Activated CD4-positive, alpha-beta memory T cell treated with anti-CD3 and anti-CD28 coated beads for 36 hours (primary cell): ENCODE measurements at regions not wholly inside any gene's neighbourhood (a gene's known extent, or its start where the extent isn't known, plus 50 kb on each side); places are given as distances from the start of the nearest gene placed in this dataset.
"Not testable (repeated sequence)": the region's sequence is repeated elsewhere in the genome, so short reads cannot be mapped to it uniquely, and the experiment has no call there.

Experiments used
- CTCF ChIA-PET: fragments of 350-600 bp; sonication (Branson Sonifier 250); formaldehyde crosslinking; loops from one replicate; lab custom pipeline; 2021; ENCODE audit warnings: antibody characterized with exemption, inconsistent platforms; lab: Charles Lee
- POLR2A ChIA-PET: fragments of 350-600 bp; sonication (Branson Sonifier 250); formaldehyde crosslinking; loops from one replicate; lab custom pipeline; 2021; ENCODE audit warnings: antibody characterized with exemption; lab: Charles Lee
- DNase-seq: peaks from one replicate; pipeline ENCODE4 v3.0.0-alpha.2; 2020
- H3K27ac Mint-ChIP-seq: one replicate; pipeline ENCODE4 v1.8.0; 2021; ENCODE audit warnings: mixed read lengths
- H3K27me3 Mint-ChIP-seq: one replicate; pipeline ENCODE4 v1.8.0; 2021; ENCODE audit warnings: mixed read lengths
- H3K36me3 Mint-ChIP-seq: one replicate; pipeline ENCODE4 v1.8.0; 2021; ENCODE audit warnings: mixed read lengths
- H3K4me1 Mint-ChIP-seq: one replicate; pipeline ENCODE4 v1.8.0; 2021; ENCODE audit warnings: low read depth, mixed read lengths
- H3K4me3 Mint-ChIP-seq: one replicate; pipeline ENCODE4 v1.8.0; 2021; ENCODE audit warnings: mild to moderate bottlenecking, mixed read lengths
- H3K9me3 Mint-ChIP-seq: one replicate; pipeline ENCODE4 v1.8.0; 2021; ENCODE audit warnings: mixed read lengths
- intact Hi-C: fragments of 100-400 bp; cut with micrococcal nuclease; formaldehyde crosslinking; loops from one replicate; pipeline ENCODE4 v1.15.1; 2023

DNA sequence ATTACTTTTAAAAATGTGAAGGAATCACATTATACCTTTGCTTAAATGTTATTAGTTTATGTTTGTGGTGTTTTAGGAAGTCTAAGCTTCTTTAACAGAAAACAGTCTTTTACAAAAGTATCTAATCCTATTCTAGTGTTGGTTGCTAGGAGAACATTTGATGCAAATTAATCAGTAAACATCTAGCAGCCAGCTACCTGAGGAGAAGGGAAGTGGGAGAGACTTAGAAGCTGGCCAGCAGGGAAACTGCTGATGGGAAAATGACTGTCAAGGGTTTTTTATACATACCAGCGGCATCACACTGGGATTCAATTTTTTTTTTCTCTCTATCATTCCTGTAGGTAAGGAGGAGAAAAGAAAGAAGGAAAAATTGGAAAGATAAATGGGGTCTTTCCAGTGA, 686.0 kb upstream of the MMS22L start:
- Mint-ChIP-seq H3K4me3 (no peak overlapping the region), H3K27ac (no peak overlapping the region), H3K4me1 (no peaks in the 10 kb centered on the region), H3K9me3 (no peaks in the 10 kb centered on the region), H3K36me3 (no peaks in the 10 kb centered on the region), H3K27me3 (no peaks in the 10 kb centered on the region)
- ChIA-PET POLR2A (no interaction called here), CTCF (no interaction called here)
- DNase-seq: no peak
- intact Hi-C loops: no loop called here

- no peak for DNase-seq
- Mint-ChIP-seq H3K27ac (no peak overlapping the region), H3K4me1 (no peaks in the 10 kb centered on the region), H3K4me3 (no peak overlapping the region), H3K36me3 (no peaks in the 10 kb centered on the region), H3K27me3 (no peaks in the 10 kb centered on the region), H3K9me3 (no peaks in the 10 kb centered on the region)
- intact Hi-C loops: no loop called here
- ChIA-PET POLR2A (no interaction called here), CTCF (no interaction called here)
Measured at GRCh38 chr6:97977084-97977483, 694.1 kb upstream of the MMS22L start.

- ChIA-PET CTCF (no interaction called here), POLR2A (no interaction called here)
- DNase-seq: no peak
- no peaks in the 10 kb centered on the region for H3K36me3 Mint-ChIP-seq
- no peaks in the 10 kb centered on the region for H3K4me1 Mint-ChIP-seq
- H3K27ac Mint-ChIP-seq: no peak overlapping the region
- intact Hi-C loops: no loop called here
- no peaks in the 10 kb centered on the region for H3K9me3 Mint-ChIP-seq
- H3K27me3 Mint-ChIP-seq: no peaks in the 10 kb centered on the region
- H3K4me3 Mint-ChIP-seq: no peak overlapping the region
Measured at GRCh38 chr6:97978855-97979271, 695.8 kb upstream of the MMS22L start.

GRCh38 chr6:97979285-97979684, 696.3 kb upstream of the MMS22L start:
- POLR2A ChIA-PET, H3K36me3 Mint-ChIP-seq, intact Hi-C loops, H3K4me1 Mint-ChIP-seq, H3K9me3 Mint-ChIP-seq, H3K27me3 Mint-ChIP-seq, CTCF ChIA-PET, H3K4me3 Mint-ChIP-seq, DNase-seq, H3K27ac Mint-ChIP-seq: not testable (repeated sequence)

DNA sequence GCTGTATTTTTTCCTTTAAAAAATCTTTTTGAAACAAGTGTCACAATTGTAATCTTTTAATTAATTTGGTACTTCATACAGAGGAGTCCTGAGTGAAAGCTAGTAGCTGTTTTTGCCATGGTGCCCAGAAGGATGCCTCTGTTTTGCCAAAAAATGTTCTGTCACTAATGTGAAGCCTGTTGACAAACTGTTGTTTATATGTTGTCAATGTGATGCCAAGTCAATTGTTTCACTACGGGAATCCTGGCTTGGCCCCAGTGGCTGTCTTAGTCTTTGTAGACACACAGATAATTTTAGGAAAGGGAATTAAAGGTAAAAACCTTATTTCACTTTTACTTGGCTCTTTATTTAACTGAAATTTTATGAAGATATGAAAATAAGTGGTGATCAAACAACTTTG, 706.4 kb upstream of the MMS22L start:
- Mint-ChIP-seq H3K36me3 (no peaks in the 10 kb centered on the region), H3K4me1 (no peaks in the 10 kb centered on the region), H3K4me3 (no peak overlapping the region), H3K27me3 (no peaks in the 10 kb centered on the region), H3K9me3 (peaks cover 3% of the 10 kb centered on the region), H3K27ac (no peak overlapping the region)
- ChIA-PET POLR2A (no interaction called here), CTCF (no interaction called here)
- intact Hi-C loops: no loop called here
- no peak for DNase-seq

DNA sequence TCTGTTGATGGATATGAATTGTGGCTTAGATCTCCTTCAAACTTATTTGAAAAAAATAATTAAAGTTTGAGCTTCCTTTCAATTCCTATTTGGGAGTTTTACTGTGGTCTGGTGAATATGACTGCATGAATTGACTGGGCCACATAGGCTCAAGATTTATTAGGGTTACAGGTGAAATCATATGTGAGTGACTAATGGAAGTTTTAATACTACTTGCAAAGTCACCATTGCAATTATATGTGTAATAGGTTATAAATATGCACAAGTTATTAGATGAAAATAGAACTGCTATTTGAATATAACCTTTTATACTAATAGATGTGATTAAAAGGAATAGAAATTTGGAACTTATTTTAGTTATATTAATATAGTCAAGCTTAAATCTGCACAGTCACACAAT, 712.1 kb upstream of the MMS22L start:
- Mint-ChIP-seq H3K27me3 (no peaks in the 10 kb centered on the region), H3K9me3 (no peaks in the 10 kb centered on the region), H3K4me1 (no peaks in the 10 kb centered on the region), H3K36me3 (no peaks in the 10 kb centered on the region), H3K27ac (no peak overlapping the region), H3K4me3 (no peak overlapping the region)
- CTCF ChIA-PET: no interaction called here
- no peak for DNase-seq
- POLR2A ChIA-PET: no interaction called here
- intact Hi-C loops: no loop called here

DNA sequence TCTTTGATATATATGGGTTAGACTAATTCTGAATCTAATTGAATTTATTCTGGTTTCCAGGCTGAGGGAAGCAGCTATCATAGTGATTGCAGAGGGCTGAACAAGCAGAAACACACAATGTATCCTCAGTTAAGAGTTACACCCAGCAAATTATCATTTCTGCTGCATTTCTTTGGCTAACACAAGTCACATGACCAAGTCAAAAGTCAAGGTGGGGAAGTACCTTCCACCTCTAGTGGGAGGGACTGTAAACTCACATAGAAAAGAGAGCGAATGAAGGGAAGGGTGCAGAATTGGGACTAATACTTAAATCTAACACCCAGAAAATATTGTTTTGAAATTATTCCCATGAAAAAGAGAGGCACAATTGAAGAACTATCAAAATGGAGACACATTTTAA, 719.7 kb upstream of the MMS22L start:
- Mint-ChIP-seq H3K4me1 (no peaks in the 10 kb centered on the region), H3K27me3 (no peaks in the 10 kb centered on the region), H3K36me3 (no peaks in the 10 kb centered on the region), H3K9me3 (no peaks in the 10 kb centered on the region), H3K4me3 (no peak overlapping the region), H3K27ac (no peak overlapping the region)
- ChIA-PET POLR2A (no interaction called here), CTCF (no interaction called here)
- intact Hi-C loops: no loop called here
- no peak for DNase-seq

GRCh38 chr6:98014442-98015201, 731.6 kb upstream of the MMS22L start:
- H3K4me1 Mint-ChIP-seq: no peaks in the 10 kb centered on the region
- no peaks in the 10 kb centered on the region for H3K9me3 Mint-ChIP-seq
- no peaks in the 10 kb centered on the region for H3K27me3 Mint-ChIP-seq
- no peak overlapping the region for H3K4me3 Mint-ChIP-seq
- DNase-seq: no peak
- no peaks in the 10 kb centered on the region for H3K36me3 Mint-ChIP-seq
- ChIA-PET POLR2A (no interaction called here), CTCF (no interaction called here)
- intact Hi-C loops: no loop called here
- H3K27ac Mint-ChIP-seq: no peak overlapping the region

DNA sequence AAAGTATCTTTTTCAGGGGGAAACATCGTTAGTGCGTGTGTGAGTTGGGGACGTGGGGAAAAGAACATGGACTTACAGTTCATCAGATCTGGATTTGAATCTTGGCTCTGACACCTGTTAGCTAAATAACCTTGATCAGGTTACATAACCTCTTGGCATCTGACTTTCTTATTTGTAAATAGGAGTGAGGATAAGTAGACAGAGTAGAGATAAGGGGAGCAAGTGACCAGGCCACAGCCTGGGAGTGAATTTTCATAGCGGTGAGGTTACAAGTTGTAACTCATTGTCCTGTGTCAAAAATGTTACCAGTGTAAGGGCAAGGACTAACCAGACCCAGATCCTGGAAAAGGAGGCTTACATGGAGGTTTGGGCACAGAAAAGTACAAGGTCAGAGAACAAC, 733.5 kb upstream of the MMS22L start:
- H3K27me3 Mint-ChIP-seq: no peaks in the 10 kb centered on the region
- no peak for DNase-seq
- no peaks in the 10 kb centered on the region for H3K36me3 Mint-ChIP-seq
- no peak overlapping the region for H3K27ac Mint-ChIP-seq
- H3K4me3 Mint-ChIP-seq: no peak overlapping the region
- ChIA-PET POLR2A (no interaction called here), CTCF (no interaction called here)
- H3K4me1 Mint-ChIP-seq: no peaks in the 10 kb centered on the region
- H3K9me3 Mint-ChIP-seq: no peaks in the 10 kb centered on the region
- intact Hi-C loops: no loop called here

- ChIA-PET CTCF (no interaction called here), POLR2A (no interaction called here)
- Mint-ChIP-seq H3K27ac (no peak overlapping the region), H3K36me3 (no peaks in the 10 kb centered on the region), H3K9me3 (no peaks in the 10 kb centered on the region), H3K4me1 (no peaks in the 10 kb centered on the region), H3K4me3 (no peak overlapping the region), H3K27me3 (no peaks in the 10 kb centered on the region)
- intact Hi-C loops: no loop called here
- no peak for DNase-seq
Measured at GRCh38 chr6:98020222-98020621, 737.2 kb upstream of the MMS22L start.

DNA sequence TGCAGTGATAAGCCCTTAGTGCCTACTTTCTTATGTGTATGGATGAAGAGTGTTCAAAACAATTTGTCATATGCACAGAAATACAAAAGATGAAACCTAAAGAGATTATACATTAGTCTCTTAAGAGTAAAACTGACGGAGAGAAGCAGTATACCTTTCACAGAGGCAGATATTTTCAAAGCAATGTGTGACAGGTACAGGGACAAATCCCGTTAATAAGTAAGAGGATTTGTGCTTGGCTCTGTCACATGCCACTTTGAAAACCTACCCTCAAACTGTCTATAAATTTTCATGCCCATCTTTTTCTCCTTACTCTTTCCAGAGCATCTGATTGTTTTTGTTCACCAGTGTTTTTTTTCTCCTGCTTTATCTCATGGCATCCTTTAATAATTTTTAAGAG, 741.3 kb upstream of the MMS22L start:
- Mint-ChIP-seq H3K4me1 (no peaks in the 10 kb centered on the region), H3K36me3 (no peaks in the 10 kb centered on the region), H3K4me3 (no peak overlapping the region), H3K9me3 (no peaks in the 10 kb centered on the region), H3K27ac (no peak overlapping the region), H3K27me3 (no peaks in the 10 kb centered on the region)
- DNase-seq: no peak
- CTCF ChIA-PET: no interaction called here
- POLR2A ChIA-PET: no interaction called here
- intact Hi-C loops: no loop called here

GRCh38 chr6:98027898-98028297, 744.9 kb upstream of the MMS22L start:
- DNase-seq: no peak
- H3K36me3 Mint-ChIP-seq: no peaks in the 10 kb centered on the region
- no peak overlapping the region for H3K27ac Mint-ChIP-seq
- POLR2A ChIA-PET: no interaction called here
- no peaks in the 10 kb centered on the region for H3K4me1 Mint-ChIP-seq
- no peak overlapping the region for H3K4me3 Mint-ChIP-seq
- CTCF ChIA-PET: no interaction called here
- intact Hi-C loops: no loop called here
- H3K27me3 Mint-ChIP-seq: no peaks in the 10 kb centered on the region
- no peaks in the 10 kb centered on the region for H3K9me3 Mint-ChIP-seq

DNA sequence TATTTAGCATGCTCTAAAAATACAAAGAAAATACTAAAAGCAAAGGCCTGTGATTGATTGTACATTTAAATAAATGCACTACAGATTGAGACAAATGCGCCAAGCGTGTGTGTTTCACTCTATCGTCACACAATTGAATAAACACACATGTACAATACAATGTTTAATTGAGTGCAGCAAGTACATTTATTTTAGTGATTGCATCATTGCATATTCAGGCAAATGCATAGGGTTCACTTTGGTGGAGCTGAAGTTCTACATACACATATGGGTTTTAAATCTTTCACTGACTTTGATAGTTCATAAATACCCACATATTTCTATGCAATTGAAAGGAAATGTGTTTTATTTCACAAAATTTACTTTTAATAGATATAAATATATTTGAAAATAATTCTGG, 750.6 kb upstream of the MMS22L start:
- H3K4me1 Mint-ChIP-seq: no peaks in the 10 kb centered on the region
- POLR2A ChIA-PET: no interaction called here
- no peak for DNase-seq
- no peaks in the 10 kb centered on the region for H3K36me3 Mint-ChIP-seq
- intact Hi-C loops: no loop called here
- H3K27me3 Mint-ChIP-seq: no peaks in the 10 kb centered on the region
- no peak overlapping the region for H3K27ac Mint-ChIP-seq
- CTCF ChIA-PET: no interaction called here
- H3K4me3 Mint-ChIP-seq: no peak overlapping the region
- H3K9me3 Mint-ChIP-seq: no peaks in the 10 kb centered on the region
